D341Med (cell line): ENCODE measurements at regions not wholly inside any gene's neighbourhood (a gene's known extent, or its start where the extent isn't known, plus 50 kb on each side); places are given as distances from the start of the nearest gene placed in this dataset.
A peak's percentile ranks its signal among the peaks of the same experiment; 100 is the strongest.

ENCODE experiments used
- DNase-seq: peaks from one replicate; pipeline ENCODE4 v3.0.0; 2012; ENCODE audit warnings: low spot score

- no peak for DNase-seq
Observed at GRCh38 chr4:80145739-80146138, 51.6 kb upstream of the PRDM8 start.

- no peak for DNase-seq
Observed at GRCh38 chr4:80144676-80145470, 52.4 kb upstream of the PRDM8 start.

GRCh38 chr4:80143307-80143679 is 54.0 kb upstream of the PRDM8 start:
- DNase-seq = no peak

GRCh38 chr4:80142394-80143306 is 54.7 kb upstream of the PRDM8 start:
- DNase-seq = no peak

GRCh38 chr4:80141543-80141942 is 55.8 kb upstream of the PRDM8 start:
- DNase-seq = no peak

- no peak for DNase-seq
Observed at GRCh38 chr4:80140194-80140593, 57.1 kb upstream of the PRDM8 start.

- no peak for DNase-seq
Observed at GRCh38 chr4:80139671-80140070, 57.6 kb upstream of the PRDM8 start.

GRCh38 chr4:80138551-80139538 is 58.5 kb upstream of the PRDM8 start:
- DNase-seq = no peak

GRCh38 chr4:80137631-80138030 is 59.7 kb upstream of the PRDM8 start:
- no peak for DNase-seq

GRCh38 chr4:80136270-80136669 is 61.0 kb upstream of the PRDM8 start:
- DNase-seq = no peak

GRCh38 chr4:80135702-80136058 is 61.6 kb upstream of the PRDM8 start:
- no peak for DNase-seq

GRCh38 chr4:80134936-80135701 is 62.1 kb upstream of the ANTXR2 start:
- DNase-seq = no peak

GRCh38 chr4:80133240-80133783 is 60.3 kb upstream of the ANTXR2 start:
- DNase-seq = no peak

- DNase-seq = no peak
Observed at GRCh38 chr4:80129785-80130184, 56.8 kb upstream of the ANTXR2 start.

GRCh38 chr4:80128941-80129340 is 55.9 kb upstream of the ANTXR2 start:
- DNase-seq = no peak

- no peak for DNase-seq
Observed at GRCh38 chr4:80127870-80128419, 54.9 kb upstream of the ANTXR2 start.

- DNase-seq = no peak
Observed at GRCh38 chr4:80126435-80126834, 53.4 kb upstream of the ANTXR2 start.

GRCh38 chr4:80125252-80126177 is 52.5 kb upstream of the ANTXR2 start:
- peak; percentile 35 for DNase-seq
